Trophoblast cell (in vitro differentiated cells and primary cell): ENCODE measurements at regions not wholly inside any gene's neighbourhood (a gene's known extent, or its start where the extent isn't known, plus 50 kb on each side); places are given as distances from the start of the nearest gene placed in this dataset.

Experiments used
- DNase-seq, 2 donors: peaks; one replicate each; pipeline ENCODE4 v3.0.0-alpha.2; 2016
- H2AFZ ChIP-seq: 2 replicates; pipeline ENCODE4 v1.6.1; 2013; ENCODE audit warnings: low read length, moderate library complexity, mild to moderate bottlenecking; ENCODE audit not compliant: insufficient read depth, poor library complexity
- H2AK5ac ChIP-seq: 2 replicates; pipeline ENCODE4 v1.6.1; 2013; ENCODE audit warnings: mild to moderate bottlenecking, low read length
- H2BK120ac ChIP-seq: 2 replicates; pipeline ENCODE4 v1.6.1; 2013; ENCODE audit warnings: low read length, mild to moderate bottlenecking, moderate library complexity; ENCODE audit not compliant: insufficient read depth, poor library complexity
- H2BK12ac ChIP-seq: 2 replicates; pipeline ENCODE4 v1.6.1; 2013; ENCODE audit warnings: mild to moderate bottlenecking, low read length, moderate library complexity
- H2BK5ac ChIP-seq: 2 replicates; pipeline ENCODE4 v1.6.1; 2013; ENCODE audit warnings: low read length, low read depth, moderate library complexity, mild to moderate bottlenecking; ENCODE audit not compliant: poor library complexity
- H3K14ac ChIP-seq: 2 replicates; pipeline ENCODE4 v1.6.1; 2013; ENCODE audit warnings: mild to moderate bottlenecking, low read length
- H3K18ac ChIP-seq: 2 replicates; pipeline ENCODE4 v1.6.1; 2013; ENCODE audit warnings: mild to moderate bottlenecking, low read length
- H3K23ac ChIP-seq: 2 replicates; pipeline ENCODE4 v1.6.1; 2013; ENCODE audit warnings: low read length
- H3K27ac ChIP-seq: 2 replicates; pipeline ENCODE4 v1.5.1; 2013; ENCODE audit warnings: low read depth, mild to moderate bottlenecking, inconsistent platforms, low read length, moderate library complexity
- H3K27me3 ChIP-seq: 2 replicates; pipeline ENCODE4 v1.6.1; 2013; ENCODE audit warnings: inconsistent platforms, mild to moderate bottlenecking, low read length, moderate library complexity; ENCODE audit not compliant: insufficient read depth
- H3K36me3 ChIP-seq, 2 experiments: 1 replicate in 1 of 2; 2 replicates in 1 of 2; pipeline ENCODE4 v1.6.1; 2013; ENCODE audit warnings: low read length in 2 of 2, mild to moderate bottlenecking in 2 of 2, moderate library complexity in 1 of 2; ENCODE audit not compliant: insufficient read depth in 2 of 2, control insufficient read depth in 1 of 2
- H3K4ac ChIP-seq: 2 replicates; pipeline ENCODE4 v1.6.1; 2013; ENCODE audit warnings: low read depth, mild to moderate bottlenecking, low read length, moderate library complexity
- H3K4me1 ChIP-seq, 2 experiments: 1 replicate in 1 of 2; 2 replicates in 1 of 2; pipeline ENCODE4 v1.6.1; 2013; ENCODE audit warnings: low read length in 2 of 2, mild to moderate bottlenecking in 2 of 2, moderate library complexity in 1 of 2; ENCODE audit not compliant: insufficient read depth in 2 of 2, control insufficient read depth in 1 of 2
- H3K4me2 ChIP-seq: 2 replicates; pipeline ENCODE4 v1.6.1; 2013; ENCODE audit warnings: inconsistent platforms, mild to moderate bottlenecking, low read length, moderate library complexity
- H3K4me3 ChIP-seq: 2 replicates; pipeline ENCODE4 v1.5.1; 2013; ENCODE audit warnings: mild to moderate bottlenecking, low read depth, low read length, inconsistent platforms
- H3K79me1 ChIP-seq: one replicate; pipeline ENCODE4 v1.6.1; 2013; ENCODE audit warnings: low read length
- H3K79me2 ChIP-seq: 2 replicates; pipeline ENCODE4 v1.6.1; 2013; ENCODE audit warnings: low read length, mild to moderate bottlenecking; ENCODE audit not compliant: control insufficient read depth, insufficient read depth, poor library complexity
- H3K9ac ChIP-seq: 2 replicates; pipeline ENCODE4 v1.6.1; 2013; ENCODE audit warnings: mild to moderate bottlenecking, low read length
- H3K9me3 ChIP-seq: 2 replicates; pipeline ENCODE4 v1.6.1; 2013; ENCODE audit warnings: low read depth, mild to moderate bottlenecking, control low read depth, inconsistent platforms, low read length; ENCODE audit not compliant: insufficient read depth
- H4K12ac ChIP-seq: 2 replicates; pipeline ENCODE4 v1.6.1; 2013; ENCODE audit warnings: low read depth, mild to moderate bottlenecking, low read length, moderate library complexity
- H4K8ac ChIP-seq: 2 replicates; pipeline ENCODE4 v1.6.1; 2013; ENCODE audit warnings: low read depth, mild to moderate bottlenecking, low read length, moderate library complexity
- H4K91ac ChIP-seq: one replicate; pipeline ENCODE4 v1.6.1; 2013; ENCODE audit warnings: low read depth, mild to moderate bottlenecking, low read length, moderate library complexity
- WGBS: extraction: QIAGEN DNeasy Blood & Tissue Kit; methylation state at CpG from one replicate; pipeline ENCODE4 v1.1.7; 2013; ENCODE audit warnings: missing lambda C conversion rate; ENCODE audit not compliant: insufficient read length, insufficient coverage; ENCODE audit errors: extremely low coverage; 5-methylcytosine and 5-hydroxymethylcytosine counted together

DNA sequence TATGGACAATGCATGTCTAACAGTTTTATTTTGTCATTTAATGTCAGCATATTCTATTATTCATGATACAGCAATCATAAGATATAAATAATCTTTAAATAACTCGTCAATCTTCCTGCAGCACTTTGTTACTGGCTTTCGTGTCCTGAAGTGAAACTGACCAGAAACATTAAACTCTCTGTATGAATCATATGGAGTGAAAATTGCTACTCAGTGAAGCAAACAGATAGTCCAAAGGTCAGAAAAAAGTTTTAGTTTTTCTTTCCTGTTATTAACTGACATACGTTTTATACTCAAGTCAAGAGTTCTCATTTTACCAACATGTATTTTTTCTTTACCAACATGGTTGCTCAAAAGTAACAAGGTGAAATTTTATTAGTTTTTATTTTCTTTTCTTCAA, 106.8 kb upstream of the GALNT5 start:
- H3K4ac ChIP-seq: no peak overlapping the region
- H3K4me2 ChIP-seq: no peak overlapping the region
- H3K9ac ChIP-seq: no peak overlapping the region
- H3K36me3 ChIP-seq: no peaks in the 10 kb centered on the region
- H3K27me3 ChIP-seq: no peaks in the 10 kb centered on the region
- H2BK5ac ChIP-seq: no peak overlapping the region
- no peak overlapping the region for H3K14ac ChIP-seq
- no peak overlapping the region for H4K91ac ChIP-seq
- no peaks in the 10 kb centered on the region for H3K4me1 ChIP-seq
- no peak overlapping the region for H2AK5ac ChIP-seq
- no peak overlapping the region for H2AFZ ChIP-seq
- no peak overlapping the region for H2BK120ac ChIP-seq
- H3K18ac ChIP-seq: no peak overlapping the region
- H2BK12ac ChIP-seq: no peak overlapping the region
- WGBS: no CpG with 5 or more reads among the region's 3 CpGs
- DNase-seq: no peak
- H4K8ac ChIP-seq: no peak overlapping the region
- H3K79me1 ChIP-seq: no peaks in the 10 kb centered on the region
- no peak overlapping the region for H4K12ac ChIP-seq
- H3K79me2 ChIP-seq: no peaks in the 10 kb centered on the region
- H3K23ac ChIP-seq: no peak overlapping the region
- no peaks in the 10 kb centered on the region for H3K9me3 ChIP-seq
- H3K27ac ChIP-seq: no peak overlapping the region
- no peak overlapping the region for H3K4me3 ChIP-seq

DNA sequence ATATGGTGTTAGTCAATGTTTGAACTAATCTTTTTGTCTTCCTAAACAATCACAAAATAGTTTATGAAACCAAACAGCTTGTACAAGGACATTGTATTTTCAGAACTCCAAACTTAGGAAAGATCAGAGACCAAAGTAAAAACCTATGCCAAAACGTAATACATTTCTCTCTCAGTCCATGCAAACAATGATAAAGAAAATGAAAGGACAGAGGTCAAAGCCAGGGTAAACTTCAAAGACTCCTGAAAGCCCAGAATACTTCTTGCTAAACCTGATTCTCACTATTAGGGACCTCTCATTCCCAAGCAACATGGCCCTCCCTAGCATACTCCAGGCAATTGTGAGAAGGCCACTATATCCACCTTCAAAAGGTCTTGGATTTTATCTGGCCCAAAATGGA, 105.1 kb upstream of the GALNT5 start:
- Histone ChIP-seq H3K4me2 (no peak overlapping the region), H3K4me1 (no peaks in the 10 kb centered on the region), H3K14ac (no peak overlapping the region), H3K36me3 (no peaks in the 10 kb centered on the region), H3K18ac (no peak overlapping the region), H2BK5ac (no peak overlapping the region), H3K79me2 (no peaks in the 10 kb centered on the region), H3K27ac (no peak overlapping the region), H4K8ac (no peak overlapping the region), H3K9me3 (no peaks in the 10 kb centered on the region), H3K79me1 (no peaks in the 10 kb centered on the region), H2BK120ac (no peak overlapping the region), H4K91ac (no peak overlapping the region), H3K27me3 (no peaks in the 10 kb centered on the region), H2AK5ac (no peak overlapping the region), H2BK12ac (no peak overlapping the region), H3K23ac (no peak overlapping the region), H3K9ac (no peak overlapping the region), H4K12ac (no peak overlapping the region), H2AFZ (no peak overlapping the region), H3K4me3 (no peak overlapping the region), H3K4ac (no peak overlapping the region)
- no peak for DNase-seq
- no CpG with 5 or more reads among the region's 1 CpG for WGBS

DNA sequence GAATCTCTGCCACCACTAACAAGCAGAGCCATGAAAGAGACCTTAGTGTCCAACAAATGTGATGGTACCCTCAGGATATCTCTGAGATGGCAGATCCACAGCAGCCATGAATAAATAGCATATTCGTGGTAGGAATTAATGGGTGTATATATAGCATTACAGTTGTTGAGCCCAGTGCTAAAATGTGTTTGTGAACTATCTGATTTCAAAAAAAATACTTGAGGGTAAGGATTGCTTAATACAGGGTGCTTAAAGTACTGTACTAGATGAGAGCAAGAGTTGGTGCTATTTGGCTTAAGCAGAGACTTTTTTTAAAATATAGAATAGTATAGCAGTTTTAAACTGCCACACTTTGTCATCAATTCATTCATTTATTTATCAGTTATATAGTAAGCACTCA, 101.5 kb upstream of the GALNT5 start:
- Histone ChIP-seq H4K12ac (no peak overlapping the region), H3K9me3 (no peaks in the 10 kb centered on the region), H3K27ac (no peak overlapping the region), H2BK12ac (no peak overlapping the region), H2AFZ (no peak overlapping the region), H4K91ac (no peak overlapping the region), H3K4me3 (no peak overlapping the region), H3K9ac (no peak overlapping the region), H3K23ac (no peak overlapping the region), H3K79me2 (no peaks in the 10 kb centered on the region), H3K27me3 (no peaks in the 10 kb centered on the region), H3K36me3 (no peaks in the 10 kb centered on the region), H2BK120ac (no peak overlapping the region), H2BK5ac (no peak overlapping the region), H3K4me2 (no peak overlapping the region), H3K4ac (no peak overlapping the region), H3K79me1 (no peaks in the 10 kb centered on the region), H3K4me1 (no peaks in the 10 kb centered on the region), H3K18ac (no peak overlapping the region), H3K14ac (no peak overlapping the region), H2AK5ac (no peak overlapping the region), H4K8ac (no peak overlapping the region)
- no peak for DNase-seq
- WGBS: no CpG with 5 or more reads among the region's 1 CpG

DNA sequence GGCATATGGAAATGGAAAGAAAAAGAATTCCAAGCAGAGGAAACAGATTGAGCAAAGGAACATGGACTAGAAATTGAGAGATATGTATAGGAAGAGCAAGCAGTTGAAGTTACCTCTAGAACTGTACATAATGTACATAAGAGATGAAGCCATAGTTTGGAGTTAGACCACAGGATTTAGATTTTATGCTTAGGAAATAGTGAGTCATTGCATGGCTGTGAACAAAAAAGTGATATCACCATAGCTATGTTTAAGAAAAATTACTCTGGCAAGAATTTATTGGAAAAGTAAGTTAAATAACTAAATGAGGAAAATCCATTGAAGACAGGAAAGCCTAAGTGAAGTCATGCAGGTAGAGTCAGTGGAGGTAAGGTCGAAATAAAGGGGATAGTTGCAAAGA, 99.4 kb upstream of the GALNT5 start:
- Histone ChIP-seq H3K4me3 (no peak overlapping the region), H2AFZ (no peak overlapping the region), H3K9ac (no peak overlapping the region), H4K91ac (no peak overlapping the region), H3K4me1 (no peaks in the 10 kb centered on the region), H3K4ac (no peak overlapping the region), H2AK5ac (no peak overlapping the region), H2BK5ac (no peak overlapping the region), H3K27ac (no peak overlapping the region), H3K27me3 (no peaks in the 10 kb centered on the region), H2BK12ac (no peak overlapping the region), H3K9me3 (no peaks in the 10 kb centered on the region), H3K23ac (no peak overlapping the region), H2BK120ac (no peak overlapping the region), H3K18ac (no peak overlapping the region), H3K36me3 (no peaks in the 10 kb centered on the region), H3K14ac (no peak overlapping the region), H3K79me2 (no peaks in the 10 kb centered on the region), H3K4me2 (no peak overlapping the region), H4K12ac (no peak overlapping the region), H3K79me1 (no peaks in the 10 kb centered on the region), H4K8ac (no peak overlapping the region)
- DNase-seq: no peak
- no CpG with 5 or more reads among the region's 1 CpG for WGBS
